Smooth muscle cell of the brain vasculature (primary cell): ENCODE measurements at regions not wholly inside any gene's neighbourhood (a gene's known extent, or its start where the extent isn't known, plus 50 kb on each side); places are given as distances from the start of the nearest gene placed in this dataset.

Source experiments
- DNase-seq: peaks from one replicate; pipeline ENCODE4 v3.0.0-alpha.2; 2012; ENCODE audit warnings: low read depth, low spot score

DNA sequence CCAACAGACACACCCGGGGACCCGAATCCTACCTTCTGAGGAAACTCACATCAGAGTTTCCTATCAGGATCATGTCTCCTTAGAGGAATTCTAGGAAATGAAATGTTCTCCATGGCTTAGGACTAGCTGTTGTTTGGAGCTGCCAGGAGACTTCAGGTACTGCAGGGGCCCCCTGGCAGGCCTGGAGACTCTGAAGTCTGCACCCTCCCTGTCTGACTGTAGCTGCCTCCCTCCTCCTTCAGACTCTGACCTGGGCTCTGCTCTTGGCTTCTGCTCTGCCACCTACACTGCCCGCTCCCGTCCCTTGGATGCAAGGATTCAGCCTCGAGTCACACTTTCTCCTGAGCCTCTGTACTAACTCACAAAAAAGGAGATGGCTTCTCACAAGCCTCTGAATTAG, 232.8 kb downstream of the INHBA start:
- no peak for DNase-seq

DNA sequence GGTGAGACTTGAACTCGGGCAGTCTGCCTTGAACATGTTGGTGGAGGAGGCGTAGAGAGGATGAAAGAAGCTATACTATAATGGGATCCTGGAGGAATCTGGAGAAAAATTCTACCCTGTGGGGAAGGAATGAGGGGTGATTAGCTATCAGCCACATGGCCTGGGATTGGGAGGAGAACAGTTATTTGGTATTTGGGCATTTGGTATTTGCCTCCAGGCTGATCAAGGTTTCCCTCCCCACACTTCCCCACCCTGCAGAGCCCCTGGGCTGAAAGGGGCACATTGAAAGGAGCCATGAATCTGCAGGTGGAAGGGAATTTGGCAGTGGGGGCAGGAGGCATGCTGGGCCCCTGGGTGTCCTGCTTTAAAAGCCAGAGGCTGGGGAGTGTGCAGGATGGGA, 235.3 kb downstream of the INHBA start:
- DNase-seq, result no peak

DNA sequence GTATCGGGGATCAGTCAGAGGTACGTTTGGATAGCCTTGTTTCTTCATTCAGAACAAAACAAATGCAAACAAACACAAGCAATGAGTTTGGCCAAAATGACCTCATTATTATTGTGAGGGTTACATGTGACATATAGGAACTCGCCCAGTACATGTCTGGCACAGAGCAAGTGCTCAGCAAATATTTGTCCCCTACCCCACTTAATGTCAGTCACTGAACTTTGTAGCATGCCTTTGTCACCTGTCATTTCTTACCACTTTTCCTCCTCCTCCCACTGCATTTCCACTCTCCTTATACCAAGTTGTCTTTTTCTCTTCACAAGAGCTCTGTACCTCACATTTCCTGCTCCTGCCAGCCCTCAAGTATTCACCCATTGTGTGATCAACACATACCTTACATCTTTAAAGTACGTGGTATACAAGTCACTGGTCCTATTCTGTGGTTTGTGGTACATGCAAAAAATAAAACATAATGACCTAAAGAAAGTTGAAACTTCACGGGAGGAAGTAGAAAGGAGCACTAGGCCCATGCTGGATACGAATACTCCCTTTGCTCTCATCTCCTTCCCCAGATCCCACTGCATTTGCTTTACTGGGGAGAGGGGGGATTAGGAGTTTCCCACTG, 236.0 kb downstream of the INHBA start:
- DNase-seq, result no peak

DNA sequence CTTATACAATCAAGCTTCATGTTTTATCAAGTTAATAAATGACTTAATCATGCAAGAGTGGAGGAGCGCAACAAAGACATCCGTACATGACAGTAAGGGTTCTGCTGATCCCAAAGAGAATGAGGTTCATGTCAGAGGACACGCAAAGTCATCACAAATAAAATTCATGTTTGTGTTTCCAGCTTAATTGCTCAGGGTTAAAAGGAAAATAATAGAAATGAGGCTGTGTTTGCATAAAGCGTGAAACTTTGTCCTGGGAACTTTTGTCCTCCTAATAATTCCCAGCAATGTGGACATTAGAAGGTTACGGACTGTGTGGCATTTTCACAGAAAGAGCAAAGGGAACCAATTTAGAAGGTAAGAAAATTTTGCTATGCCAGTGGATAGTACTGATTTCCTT, 237.3 kb downstream of the INHBA start:
- DNase-seq, result no peak

DNA sequence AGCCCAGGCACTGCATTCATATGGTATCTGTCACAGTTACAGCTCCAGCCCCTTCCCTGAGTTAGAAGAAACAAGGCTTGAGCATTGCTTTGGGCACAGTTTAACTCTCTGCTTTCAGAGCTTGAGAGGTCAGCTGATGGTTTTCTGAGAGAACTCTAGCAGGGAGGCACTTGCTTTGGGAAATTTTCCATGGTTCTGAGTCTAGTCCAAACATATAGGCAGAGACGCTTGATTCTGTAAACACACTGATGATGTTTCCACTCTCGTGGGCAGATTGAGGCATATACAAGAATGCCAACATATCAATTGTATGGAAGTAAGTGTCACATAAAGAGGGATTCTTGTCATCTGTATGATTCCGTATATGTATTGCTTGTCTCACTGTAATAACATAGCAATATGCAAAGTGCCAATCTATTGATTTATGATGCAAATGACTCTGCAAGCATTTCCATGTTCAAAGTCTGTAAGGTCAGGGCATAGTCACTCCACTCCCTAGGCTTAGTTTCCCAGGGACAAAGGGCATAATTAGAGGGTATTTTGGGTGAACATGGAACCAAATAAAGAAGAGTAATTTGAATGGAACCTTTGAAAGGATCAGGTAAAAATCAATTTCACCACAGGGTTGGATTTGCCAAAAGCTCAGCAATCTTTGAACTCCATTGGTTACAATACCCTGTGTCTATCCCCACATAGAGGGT, 239.0 kb downstream of the INHBA start:
- DNase-seq, result no peak

DNA sequence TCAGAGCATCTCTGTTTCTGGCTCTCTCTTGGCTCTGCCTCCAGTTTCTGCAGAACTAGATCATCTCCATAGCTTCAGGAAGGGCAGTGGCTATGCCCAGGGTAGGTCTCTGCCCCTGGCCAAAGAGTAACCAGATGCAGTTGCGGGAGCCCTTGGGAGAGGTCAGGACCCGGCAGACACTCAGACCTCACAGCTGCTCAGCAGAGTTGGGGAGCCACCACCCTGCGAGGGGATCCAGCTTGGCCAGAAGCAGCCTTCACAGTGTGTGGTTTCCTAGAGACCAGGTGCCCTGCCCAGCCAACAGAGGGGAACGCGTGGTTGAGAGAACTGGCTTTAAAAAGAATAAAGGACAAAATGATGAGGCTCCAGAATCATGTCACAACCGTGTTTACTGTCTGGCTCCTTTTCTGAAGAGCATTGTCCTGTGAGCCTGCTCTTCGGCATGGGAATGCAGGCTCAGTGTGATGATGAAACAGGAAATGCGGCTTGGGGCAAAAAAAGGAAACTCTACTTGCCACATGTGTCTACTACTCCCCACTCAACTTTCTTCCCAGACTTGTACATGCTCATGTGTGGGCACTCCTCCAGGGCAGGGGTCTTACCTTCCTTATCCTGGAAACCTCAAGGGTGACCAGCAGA, 243.1 kb downstream of the INHBA start:
- peak; percentile 10 for DNase-seq

DNA sequence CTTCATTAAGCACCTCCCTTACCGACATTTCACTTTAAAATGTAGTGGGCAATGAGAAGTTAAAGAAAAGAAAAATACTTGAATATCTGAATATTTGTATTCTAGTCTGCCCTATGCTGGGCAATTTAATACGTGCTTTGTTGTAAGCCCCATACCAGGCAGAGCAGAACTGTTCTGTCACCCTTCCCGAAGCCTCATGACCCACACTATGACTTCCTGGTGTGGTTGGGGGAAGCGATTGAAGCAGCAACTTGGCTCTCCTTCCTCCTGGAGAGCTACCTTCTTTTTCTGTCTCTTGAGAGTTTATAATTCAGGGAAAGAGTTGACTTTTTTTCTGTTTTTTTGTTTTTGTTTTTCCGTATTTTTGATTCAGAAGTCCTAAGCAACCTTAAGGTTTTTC, 243.7 kb downstream of the INHBA start:
- DNase-seq, result no peak

DNA sequence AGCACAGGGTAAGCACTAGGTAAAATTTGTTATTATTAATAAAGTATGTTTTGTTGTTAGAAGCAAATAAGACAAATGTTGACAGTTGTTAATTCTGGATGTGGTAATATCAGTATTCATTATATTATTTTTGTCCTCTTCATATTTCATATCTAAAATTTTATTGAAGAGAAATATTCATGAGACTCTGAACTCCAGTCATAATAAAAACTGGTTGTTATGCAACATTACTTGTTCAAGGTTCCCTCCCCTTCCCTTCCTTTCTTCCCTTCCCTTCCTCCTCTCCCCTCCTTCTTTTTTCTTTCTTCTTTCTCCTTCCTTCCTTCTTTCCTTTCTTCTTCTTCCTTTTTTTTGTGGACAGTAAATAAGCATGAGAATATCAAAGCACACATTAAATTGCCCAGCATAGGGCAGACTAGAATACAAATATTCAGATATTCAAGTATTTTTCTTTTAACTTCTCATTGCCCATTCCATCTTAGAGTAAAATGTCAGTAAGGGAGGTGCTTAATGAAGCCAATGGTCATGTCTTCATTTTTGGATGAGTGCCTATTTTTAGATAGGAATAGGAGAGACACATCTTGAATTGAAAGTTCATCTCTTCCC, 245.0 kb downstream of the INHBA start:
- DNase-seq, result no peak

DNA sequence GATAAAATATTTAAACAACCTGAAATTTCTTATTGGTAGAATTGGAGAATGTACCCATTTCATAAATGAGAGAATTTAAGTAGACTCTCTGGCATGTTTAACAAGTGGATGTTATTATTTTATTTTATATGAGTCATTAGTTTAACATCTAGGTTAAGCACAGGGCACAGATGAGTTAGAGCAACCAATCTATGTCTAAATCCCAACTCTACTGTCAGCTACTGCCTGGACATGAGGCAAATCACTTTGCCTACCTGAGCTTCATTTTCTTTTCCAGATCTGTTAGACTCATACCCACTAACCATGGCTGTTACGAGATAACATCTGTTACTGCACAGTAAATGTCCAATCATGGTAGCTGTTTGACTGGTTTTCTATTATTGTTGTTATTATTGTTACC, 251.1 kb downstream of the INHBA start:
- no peak for DNase-seq

DNA sequence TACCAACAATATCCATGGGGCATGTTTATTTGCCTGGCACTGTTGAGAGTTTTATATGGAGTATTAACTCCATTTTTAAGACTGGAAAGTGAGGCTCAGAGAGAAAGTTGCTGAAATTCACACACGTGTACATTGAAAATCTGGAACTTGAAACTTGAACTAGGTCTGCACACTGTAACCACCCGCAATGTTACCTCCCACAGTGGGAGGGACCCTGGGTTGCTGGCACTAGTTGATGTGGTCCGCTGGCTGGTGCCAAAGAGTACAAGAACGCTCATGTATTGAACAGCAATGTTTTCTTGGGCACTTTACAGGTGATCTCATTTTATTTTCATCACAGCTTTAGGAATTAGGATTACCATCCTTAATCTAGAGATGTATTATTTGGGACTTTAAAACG, 253.2 kb downstream of the INHBA start:
- no peak for DNase-seq

DNA sequence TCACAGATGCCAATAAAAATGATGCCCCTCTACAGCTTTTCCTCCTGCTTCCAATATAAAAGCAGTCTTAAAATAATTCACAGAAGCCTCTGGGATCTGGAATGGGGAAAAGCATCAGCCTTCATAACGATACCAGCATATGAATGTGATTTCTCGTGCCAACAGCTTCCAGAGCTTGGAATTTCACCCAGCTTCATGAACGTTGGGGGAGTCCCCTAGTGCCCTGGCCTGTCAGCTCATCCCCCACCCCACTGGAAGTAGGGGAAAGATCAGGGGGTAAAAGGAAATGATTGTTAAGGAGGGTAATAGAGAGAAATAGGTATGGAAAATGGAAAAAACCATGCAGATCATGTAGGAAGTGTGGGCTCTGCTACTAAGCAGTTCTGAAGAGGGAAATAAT, 253.6 kb downstream of the INHBA start:
- DNase-seq, result no peak

DNA sequence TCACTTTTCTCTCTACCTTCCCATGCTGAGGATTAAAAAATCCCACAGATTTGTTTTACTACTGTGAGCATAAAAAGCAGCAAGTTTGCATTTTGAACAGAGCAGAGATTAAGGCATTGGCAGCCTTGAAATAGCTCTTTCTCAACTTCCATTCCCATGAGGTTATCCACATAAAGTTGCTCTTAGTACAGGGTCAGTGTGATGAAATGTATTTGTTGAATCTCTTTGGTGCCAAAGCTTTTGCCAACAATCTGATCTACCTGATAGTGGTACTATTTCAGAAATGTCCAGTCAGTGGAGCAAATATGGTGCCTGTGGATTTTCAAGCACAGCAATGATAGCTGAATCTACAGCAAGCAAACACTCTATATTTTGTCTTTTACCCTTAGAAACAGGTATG, 254.8 kb downstream of the INHBA start:
- DNase-seq, result no peak

DNA sequence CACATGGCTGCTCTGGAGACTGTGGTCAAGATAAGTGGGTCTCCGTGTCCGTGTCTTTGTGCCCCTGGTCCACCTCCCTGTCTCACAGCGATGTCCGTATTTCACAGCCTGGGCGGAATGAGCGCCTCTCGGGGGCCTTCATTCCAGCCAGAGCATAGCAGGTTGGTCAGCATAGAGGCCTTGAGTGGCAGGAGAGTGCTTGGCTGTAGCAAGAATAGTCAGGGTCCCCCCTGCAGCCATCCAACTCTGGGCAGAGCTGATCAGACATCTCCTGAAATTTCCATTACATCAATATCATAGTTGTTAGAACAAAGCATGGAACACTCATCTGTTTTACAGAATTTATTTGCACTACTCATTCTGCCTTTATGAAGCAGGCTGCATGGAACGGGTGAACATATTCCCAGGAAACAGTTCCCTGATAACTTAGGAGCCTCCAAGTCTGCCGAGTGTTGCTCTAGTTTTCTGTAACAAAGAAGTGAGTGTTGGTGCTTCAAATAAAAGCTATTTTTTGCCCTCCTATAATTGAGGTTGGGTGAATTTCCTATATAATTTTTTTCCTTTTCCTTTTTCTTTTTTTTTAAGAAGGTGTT, 255.3 kb downstream of the INHBA start:
- DNase-seq, result no peak

DNA sequence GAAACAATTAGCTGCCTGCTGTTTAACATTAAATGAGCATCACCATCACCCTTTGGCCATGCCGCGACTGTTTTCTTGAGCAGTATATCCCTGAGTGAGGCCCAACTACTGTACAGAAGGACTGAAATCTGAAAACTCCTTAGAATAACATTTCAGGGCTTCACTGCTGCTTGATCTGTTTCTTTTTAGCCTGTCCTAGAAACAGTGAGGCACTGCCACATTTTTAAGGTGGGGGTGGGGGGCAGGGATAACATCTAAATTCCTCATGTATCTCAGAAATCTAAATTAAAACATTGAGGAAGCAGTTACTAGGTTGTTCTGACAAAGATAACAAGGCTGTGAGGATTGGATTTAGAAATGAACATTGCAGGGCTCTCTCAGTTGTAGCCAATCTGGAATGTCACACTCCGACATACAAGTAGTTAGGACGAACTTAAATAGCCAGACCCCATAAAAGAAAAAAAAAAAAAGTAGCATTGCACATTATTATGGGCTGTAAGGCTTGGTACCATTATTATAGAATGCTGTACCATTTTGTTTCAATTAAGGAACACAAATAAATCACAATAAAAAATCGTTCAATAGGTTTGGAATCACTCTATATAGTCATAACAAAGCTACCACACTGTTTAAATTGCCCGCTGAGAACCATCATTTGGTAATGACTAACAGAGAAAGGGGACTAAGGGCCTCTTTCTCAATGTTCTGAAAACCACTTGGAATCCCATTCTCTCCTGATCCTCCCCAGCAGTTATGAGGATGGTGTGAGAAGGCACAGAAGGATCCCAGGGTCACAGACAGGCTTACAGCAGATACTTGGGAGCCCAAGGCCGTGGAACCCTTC, 256.1 kb downstream of the INHBA start:
- no peak for DNase-seq

DNA sequence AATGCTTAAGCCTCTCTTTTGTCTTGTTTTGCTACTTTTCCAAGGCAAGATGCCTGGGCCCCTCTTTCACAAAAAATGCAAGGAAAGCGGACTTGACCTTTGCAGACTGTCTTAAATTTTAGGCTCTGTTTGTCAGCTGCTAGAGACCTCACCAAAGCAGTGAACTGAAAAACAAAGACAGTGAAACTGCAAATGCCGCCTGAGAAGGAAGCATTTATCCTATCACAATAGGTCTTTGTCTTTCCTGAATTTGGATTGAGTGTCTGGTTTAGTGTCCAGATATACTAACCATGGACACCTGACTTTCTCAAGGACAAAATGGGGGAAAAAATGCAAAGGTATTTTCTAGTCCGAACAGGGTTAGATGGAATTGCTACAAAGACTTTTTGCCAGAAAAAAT, 256.9 kb downstream of the INHBA start:
- DNase-seq, result no peak

DNA sequence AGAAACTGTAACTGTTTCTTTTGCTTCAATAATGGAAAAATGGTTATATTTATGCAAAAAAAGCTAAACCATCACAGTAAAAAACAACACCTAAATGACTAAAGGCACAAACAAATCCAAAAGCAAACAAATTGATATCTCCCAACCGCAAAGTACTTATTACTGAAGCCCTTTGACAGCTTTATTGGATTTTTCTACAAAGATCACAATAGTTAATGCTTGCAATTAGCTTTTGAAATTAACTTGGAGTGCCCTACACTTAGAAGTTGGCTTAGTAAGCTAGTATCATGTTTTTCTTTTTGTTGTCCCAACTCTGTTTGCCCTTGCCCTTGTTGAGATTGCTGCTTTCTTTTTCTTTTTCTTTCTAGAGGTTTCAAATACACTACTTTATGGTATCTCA, 257.5 kb downstream of the INHBA start:
- DNase-seq, result no peak

DNA sequence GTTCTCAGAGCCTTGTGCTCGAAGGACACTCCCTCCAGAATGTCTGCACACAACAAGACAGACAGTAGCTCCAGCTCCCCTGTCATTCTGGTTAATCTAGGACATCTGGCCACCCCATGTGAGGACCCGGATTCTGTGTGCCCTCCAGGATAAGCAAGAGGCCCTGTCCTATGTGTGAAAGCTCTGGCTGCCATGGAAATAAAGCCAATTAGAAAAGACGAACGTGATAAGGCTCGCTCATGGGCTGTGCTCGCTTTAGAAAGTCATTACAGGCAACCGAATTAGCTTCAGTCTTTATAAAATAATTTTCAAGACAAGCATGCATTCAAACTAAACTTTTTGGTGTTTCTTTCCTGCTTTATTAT, 263.4 kb downstream of the INHBA start:
- DNase-seq, result no peak

DNA sequence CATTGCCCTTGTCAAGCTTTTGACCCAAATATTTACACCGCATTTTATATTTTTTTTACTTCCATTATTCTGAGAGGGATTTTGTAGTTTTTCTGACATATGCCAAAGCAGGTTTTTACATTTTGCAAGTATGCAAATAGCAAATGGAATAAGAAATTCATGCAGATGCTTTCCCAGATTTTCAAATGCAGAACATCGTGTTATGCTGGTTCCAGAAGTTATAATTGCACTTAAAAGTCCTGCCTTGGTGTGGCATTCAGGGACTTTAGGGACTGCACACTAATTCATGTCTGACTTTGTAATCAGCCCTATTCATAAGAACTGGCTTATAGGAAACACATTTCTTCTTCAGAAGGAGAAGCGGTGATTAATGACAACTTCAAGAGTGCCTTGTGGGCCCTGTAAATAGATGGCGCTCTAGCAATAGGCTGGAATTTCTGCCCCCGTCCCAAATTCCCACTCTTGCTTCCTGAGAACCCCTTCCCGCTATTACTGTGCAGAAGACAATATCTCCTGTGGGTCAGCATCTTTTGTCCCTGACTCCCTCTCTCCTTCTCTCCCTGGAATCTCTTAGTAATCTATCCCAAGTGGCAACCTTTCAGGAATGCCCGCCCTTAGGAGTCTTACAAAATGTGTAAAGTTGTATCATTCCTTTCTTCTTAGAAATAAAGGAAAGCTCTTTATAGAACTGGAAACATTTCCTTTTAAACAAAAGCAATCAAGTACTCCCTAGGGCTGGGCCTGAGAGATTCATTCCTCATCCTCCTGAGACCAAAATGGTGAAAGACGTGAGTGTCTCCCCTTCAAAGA, 264.0 kb downstream of the INHBA start:
- DNase-seq, result no peak

DNA sequence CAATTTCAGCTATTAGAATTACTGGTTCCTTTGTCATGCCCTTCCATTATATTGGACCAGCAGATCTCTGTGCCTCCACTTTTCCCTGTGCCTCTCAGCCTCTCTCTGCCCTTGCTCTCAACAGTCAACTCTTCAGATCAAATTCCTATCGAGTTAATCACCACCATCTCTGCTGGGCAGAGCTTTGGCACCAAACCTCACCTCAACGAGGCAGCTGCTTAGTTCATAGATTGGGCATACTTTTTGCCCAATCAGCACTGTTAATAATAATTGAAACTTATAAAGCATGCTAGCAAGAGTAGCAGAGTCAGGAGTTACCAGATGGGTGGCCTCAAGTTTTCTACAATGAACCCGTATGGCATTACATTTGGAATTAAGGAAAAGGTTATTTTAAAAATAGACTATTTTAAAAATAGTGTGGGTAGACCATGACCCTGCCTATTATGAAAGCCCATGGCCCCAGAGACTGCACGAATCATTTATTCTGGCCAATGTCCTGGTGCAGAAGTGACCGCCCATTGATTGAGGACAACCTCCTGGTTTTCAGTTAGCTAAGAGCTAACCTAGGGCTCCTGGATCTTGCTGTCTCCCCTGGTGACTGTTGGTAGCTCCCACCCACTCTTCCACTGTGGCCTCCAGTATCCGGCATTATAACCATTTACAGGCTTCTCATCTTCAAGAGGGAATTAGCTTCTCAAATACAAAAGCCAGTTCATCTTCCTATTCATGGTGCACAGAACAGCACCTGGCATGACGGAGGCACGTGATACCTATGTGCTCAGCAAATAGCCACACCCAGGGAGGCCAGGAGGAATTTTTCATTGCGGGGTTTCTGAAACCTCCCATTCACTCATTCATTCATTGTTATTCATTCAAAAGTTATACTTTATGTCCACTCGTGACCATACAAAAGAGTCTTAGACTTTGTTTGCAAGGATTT, 265.4 kb downstream of the INHBA start:
- DNase-seq, result no peak

DNA sequence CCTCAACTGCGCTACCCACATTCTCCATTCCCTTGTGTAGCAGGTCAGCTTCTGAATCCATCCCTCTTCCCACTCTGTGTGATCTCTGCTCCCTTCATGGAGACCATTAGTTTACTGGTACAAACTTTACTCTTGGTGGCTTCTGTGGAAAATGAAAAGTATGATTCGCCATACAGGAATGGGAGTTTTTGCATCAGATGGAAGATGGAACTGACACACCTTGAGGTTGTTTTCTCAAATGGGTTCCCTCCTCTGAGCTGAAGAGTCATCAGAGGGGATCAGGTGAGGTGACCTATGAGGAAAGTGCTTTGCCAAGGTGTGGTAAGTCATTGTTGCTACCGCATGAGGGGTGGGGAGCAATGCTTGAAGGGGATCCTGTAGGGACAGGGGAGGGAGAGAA, 266.8 kb downstream of the INHBA start:
- DNase-seq, result no peak
